ENCODE measurements at regions not wholly inside any gene's neighbourhood (a gene's known extent, or its start where the extent isn't known, plus 50 kb on each side); places are given as distances from the start of the nearest gene placed in this dataset.

GRCh38 chr5:143682929-143683386 lies 129.0 kb upstream of the HMHB1 start:
- H3K36me3 Mint-ChIP-seq, result no peaks in the 10 kb centered on the region
- H3K4me1 Mint-ChIP-seq, result peaks cover 1% of the 10 kb centered on the region
- H3K27ac Mint-ChIP-seq, result peak overlapping the region in 1 of 7 donors; percentile 11
- TF ChIP-seq CTCF (IDR thresholded peaks at IDR 0.05), result no peak
- no peaks in the 10 kb centered on the region for H3K27me3 ChIP-seq (ENCODE audit: control insufficient read depth in 2 of 2, insufficient read depth in 2 of 2, low read length in 2 of 2)
- H3K4me3 Mint-ChIP-seq, result no peak overlapping the region
- no peak overlapping the region for H2AFZ ChIP-seq (ENCODE audit: insufficient read depth, low read depth, low read length, poor library complexity, severe bottlenecking)
- no peak overlapping the region for H3K27ac ChIP-seq (ENCODE audit: low read depth in 1 of 2, low read length in 2 of 2)
- H3K9me3 Mint-ChIP-seq, result peaks cover 0 to 2% (median 0%) of the 10 kb centered on the region in 7 donors
- peaks cover 0 to 2% (median 0%) of the 10 kb centered on the region in 3 donors for H3K27me3 Mint-ChIP-seq (ENCODE audit: low read depth in 3 of 3)
- no peaks in the 10 kb centered on the region for H3K79me2 ChIP-seq (ENCODE audit: insufficient read depth, low read length)
- no peak for DNase-seq
- no peaks in the 10 kb centered on the region for H3K9me3 ChIP-seq (replicated peaks in 1 of 2; ENCODE audit: control insufficient read depth in 1 of 2, insufficient read depth in 1 of 2, low read length in 2 of 2)
- no peaks in the 10 kb centered on the region for H3K36me3 ChIP-seq (replicated peaks in 1 of 2; ENCODE audit: control insufficient read depth in 1 of 2, insufficient read depth in 2 of 2, low read length in 2 of 2)
- no peak overlapping the region for H3K4me3 ChIP-seq (replicated peaks in 1 of 3; ENCODE audit: low read depth in 2 of 3, low read length in 3 of 3)
- no peaks in the 10 kb centered on the region for H4K20me1 ChIP-seq (ENCODE audit: insufficient read depth, low read length)
- intact Hi-C loops (cut with micrococcal nuclease), result no loop called here
- H3K4me1 ChIP-seq (ENCODE audit: control insufficient read depth in 1 of 2, insufficient read depth in 2 of 2, low read length in 2 of 2), result no peaks in the 10 kb centered on the region
- 100% methylated on average over 2 of the region's 3 CpGs for WGBS (ENCODE audit: insufficient coverage)
- H3K9ac ChIP-seq (ENCODE audit: insufficient read depth, low read length, poor library complexity, severe bottlenecking), result no peak overlapping the region
- H3K4me2 ChIP-seq (replicated peaks; ENCODE audit: extremely low read depth, low read length, poor library complexity, severe bottlenecking), result no peak overlapping the region

DNA sequence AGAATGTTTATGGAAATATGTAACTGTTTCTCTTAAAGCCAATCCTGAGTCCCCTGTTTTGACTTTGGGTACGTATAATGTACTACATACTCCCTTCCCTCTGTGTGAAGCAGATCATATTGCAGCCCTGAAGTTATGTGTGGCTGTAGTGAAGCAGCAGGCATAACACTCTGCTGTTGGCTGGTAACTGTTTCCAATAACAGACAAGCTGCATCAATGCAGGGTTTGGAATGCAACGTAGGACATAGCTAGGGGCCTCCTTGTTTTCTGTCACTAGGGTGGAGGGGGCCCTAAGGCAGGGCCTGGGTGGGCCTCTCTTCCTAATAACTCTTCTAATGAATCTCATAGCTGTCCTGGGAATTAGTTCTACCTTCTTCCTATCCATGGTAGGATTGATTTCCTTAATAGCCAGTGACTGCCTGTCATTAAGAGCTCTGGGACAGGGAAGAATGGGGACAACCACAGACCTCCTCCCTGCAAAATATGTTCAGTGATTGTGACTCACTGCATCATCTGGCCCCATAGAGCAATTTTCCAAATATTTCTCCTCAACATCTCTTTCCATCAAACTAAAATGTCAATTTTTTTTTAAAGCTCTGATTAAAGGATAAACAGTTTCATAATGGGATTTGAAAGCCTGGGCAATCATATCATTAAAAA lies 129.6 kb upstream of the HMHB1 start:
- H3K4me3 ChIP-seq (replicated peaks in 1 of 3; ENCODE audit: low read depth in 2 of 3, low read length in 3 of 3), result no peak overlapping the region
- no peaks in the 10 kb centered on the region for H3K79me2 ChIP-seq (ENCODE audit: insufficient read depth, low read length)
- no peaks in the 10 kb centered on the region for H3K36me3 Mint-ChIP-seq
- no peak overlapping the region for H3K4me2 ChIP-seq (replicated peaks; ENCODE audit: extremely low read depth, low read length, poor library complexity, severe bottlenecking)
- no peaks in the 10 kb centered on the region for H4K20me1 ChIP-seq (ENCODE audit: insufficient read depth, low read length)
- no peaks in the 10 kb centered on the region for H3K27me3 ChIP-seq (ENCODE audit: control insufficient read depth in 2 of 2, insufficient read depth in 2 of 2, low read length in 2 of 2)
- peaks cover 0 to 2% (median 0%) of the 10 kb centered on the region in 3 donors for H3K27me3 Mint-ChIP-seq (ENCODE audit: low read depth in 3 of 3)
- no peak overlapping the region for H3K27ac Mint-ChIP-seq
- no peak for TF ChIP-seq CTCF (IDR thresholded peaks at IDR 0.05)
- no peak overlapping the region for H2AFZ ChIP-seq (ENCODE audit: insufficient read depth, low read depth, low read length, poor library complexity, severe bottlenecking)
- H3K4me1 Mint-ChIP-seq, result peaks cover 1% of the 10 kb centered on the region
- intact Hi-C loops (cut with micrococcal nuclease), result no loop called here
- no peaks in the 10 kb centered on the region for H3K36me3 ChIP-seq (replicated peaks in 1 of 2; ENCODE audit: control insufficient read depth in 1 of 2, insufficient read depth in 2 of 2, low read length in 2 of 2)
- 100% methylated on average over 1 of the region's 2 CpGs for WGBS (ENCODE audit: insufficient coverage)
- no peak overlapping the region for H3K9ac ChIP-seq (ENCODE audit: insufficient read depth, low read length, poor library complexity, severe bottlenecking)
- no peak overlapping the region for H3K27ac ChIP-seq (ENCODE audit: low read depth in 1 of 2, low read length in 2 of 2)
- no peaks in the 10 kb centered on the region for H3K4me1 ChIP-seq (ENCODE audit: control insufficient read depth in 1 of 2, insufficient read depth in 2 of 2, low read length in 2 of 2)
- H3K9me3 ChIP-seq (replicated peaks in 1 of 2; ENCODE audit: control insufficient read depth in 1 of 2, insufficient read depth in 1 of 2, low read length in 2 of 2), result no peaks in the 10 kb centered on the region
- DNase-seq, result no peak
- H3K4me3 Mint-ChIP-seq, result no peak overlapping the region
- H3K9me3 Mint-ChIP-seq, result peaks cover 0 to 2% (median 0%) of the 10 kb centered on the region in 7 donors
